ENCODE measurements at regions not wholly inside any gene's neighbourhood (a gene's known extent, or its start where the extent isn't known, plus 50 kb on each side); places are given as distances from the start of the nearest gene placed in this dataset.
"Not testable (repeated sequence)": the region's sequence is repeated elsewhere in the genome, so short reads cannot be mapped to it uniquely, and the experiment has no call there.

- no peak for DNase-seq
Observed at GRCh38 chr2:36235426-36235825, 120.2 kb upstream of the CRIM1 start.

DNA sequence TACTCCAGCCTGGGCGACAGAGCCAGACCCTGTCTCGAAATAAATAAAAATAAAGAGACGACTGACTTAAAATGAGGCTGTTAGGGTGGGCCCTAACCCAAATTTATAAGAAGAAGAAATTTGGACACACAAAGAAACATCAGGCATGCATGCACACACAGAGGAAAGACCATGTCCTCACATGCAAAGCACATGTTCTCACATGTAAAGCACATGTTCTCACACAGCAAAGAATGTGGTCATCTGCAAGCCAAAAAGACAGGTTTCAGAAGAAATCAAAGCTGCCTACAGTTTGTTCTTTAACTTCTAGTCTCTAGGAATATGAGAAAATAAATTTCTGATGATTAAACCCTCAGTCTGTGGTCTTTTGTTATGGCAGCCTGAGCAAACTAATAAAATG lies 132.3 kb upstream of the CRIM1 start:
- no peak for DNase-seq

DNA sequence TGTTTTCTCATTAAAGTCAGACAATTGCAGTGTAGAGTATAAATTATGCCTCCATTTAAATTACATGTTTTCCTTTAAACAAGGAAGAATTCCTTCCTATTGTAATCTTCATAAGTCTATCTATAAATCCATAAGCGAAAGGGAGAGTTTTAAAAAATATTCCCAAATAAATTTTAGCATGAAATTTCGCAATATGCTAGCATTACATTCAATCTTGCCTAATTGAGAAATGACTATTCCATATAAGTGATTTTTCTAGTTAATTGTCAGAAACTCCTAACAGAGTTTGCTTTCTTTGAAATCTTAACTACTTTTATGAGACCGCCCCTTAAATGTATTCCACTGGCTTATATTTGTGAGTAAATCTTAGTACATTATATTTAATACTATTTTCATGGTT lies 133.1 kb upstream of the CRIM1 start:
- no peak for DNase-seq

- DNase-seq: no peak
Observed at GRCh38 chr2:36214691-36215090, 140.9 kb upstream of the CRIM1 start.

DNA sequence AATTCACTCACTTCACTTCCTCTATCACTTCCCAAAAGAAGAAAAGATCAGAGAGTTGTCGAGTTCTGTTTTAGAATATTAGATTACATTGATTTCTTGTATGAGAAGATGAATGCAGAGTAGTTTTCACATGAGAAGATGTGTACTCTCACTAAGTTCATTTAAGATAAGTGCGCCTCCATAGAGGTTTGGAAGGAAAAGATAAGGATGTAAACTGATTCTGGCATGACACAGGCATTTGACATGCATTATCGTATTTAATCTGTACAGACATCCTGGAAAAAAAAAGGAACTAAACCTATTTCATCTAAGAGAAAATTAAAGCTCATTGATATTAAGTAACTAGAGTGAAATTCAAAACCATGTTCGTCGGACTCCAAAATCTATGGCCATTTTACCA lies 152.2 kb upstream of the CRIM1 start:
- no peak for DNase-seq

DNA sequence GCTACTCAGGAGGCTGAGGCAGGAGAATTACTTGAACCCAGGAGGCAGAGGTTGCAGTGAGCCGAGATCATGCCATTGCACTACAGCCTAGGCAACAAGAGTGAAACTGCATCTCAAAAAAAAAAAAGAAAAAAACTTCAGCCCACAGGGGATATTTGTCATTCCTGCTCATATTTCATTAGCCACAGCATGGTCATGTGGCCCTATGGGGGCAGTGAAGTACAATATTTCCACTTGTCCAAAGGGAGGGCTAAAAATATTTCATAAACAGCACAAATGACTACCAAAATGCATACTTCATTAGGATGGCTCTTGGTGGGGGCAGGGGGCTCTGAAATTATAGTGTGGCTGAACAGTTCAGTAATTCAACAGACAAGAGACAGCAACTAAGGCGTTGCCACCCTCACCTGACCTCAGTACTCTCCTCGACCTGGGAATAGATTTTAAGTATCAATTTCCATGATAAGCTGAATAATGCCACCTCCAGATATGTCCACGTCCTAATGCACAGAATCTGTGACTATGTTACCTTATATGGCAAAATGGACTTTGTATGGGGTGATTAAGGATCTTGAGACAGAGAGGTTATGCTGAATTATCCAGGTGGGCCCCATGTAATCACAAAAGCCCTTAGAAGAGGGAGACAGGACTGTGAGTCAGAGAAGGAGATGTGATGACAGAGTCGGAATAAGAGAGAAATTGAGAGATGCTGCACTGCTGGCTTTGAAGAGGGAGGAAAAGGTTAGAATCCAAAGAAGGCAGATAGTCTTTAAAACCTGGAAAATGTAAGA lies 158.2 kb upstream of the CRIM1 start:
- DNase-seq: no peak

GRCh38 chr2:36193680-36194079 lies 161.9 kb upstream of the CRIM1 start:
- DNase-seq: no peak

GRCh38 chr2:36192983-36193382 lies 162.6 kb upstream of the CRIM1 start:
- no peak for DNase-seq

DNA sequence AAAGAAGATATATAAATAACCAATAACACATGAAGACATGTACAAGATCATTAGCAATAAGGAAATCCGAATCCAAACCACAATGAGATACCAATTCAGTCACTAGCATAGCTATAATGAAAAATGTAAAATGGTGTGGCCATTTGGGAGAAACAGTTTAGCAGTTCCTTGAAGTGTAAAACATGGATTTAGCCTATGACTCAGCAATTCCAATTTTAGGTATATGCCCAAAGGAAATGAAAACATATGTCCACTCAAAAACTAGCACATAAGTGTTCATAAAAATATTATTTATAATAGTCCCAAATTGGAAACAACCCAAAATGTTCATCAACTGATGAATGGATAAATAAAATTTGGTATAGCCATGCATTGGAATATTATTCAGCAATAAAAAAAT lies 165.5 kb upstream of the CRIM1 start:
- no peak for DNase-seq

- no peak for DNase-seq
Observed at GRCh38 chr2:36185624-36186023, 170.0 kb upstream of the CRIM1 start.

DNA sequence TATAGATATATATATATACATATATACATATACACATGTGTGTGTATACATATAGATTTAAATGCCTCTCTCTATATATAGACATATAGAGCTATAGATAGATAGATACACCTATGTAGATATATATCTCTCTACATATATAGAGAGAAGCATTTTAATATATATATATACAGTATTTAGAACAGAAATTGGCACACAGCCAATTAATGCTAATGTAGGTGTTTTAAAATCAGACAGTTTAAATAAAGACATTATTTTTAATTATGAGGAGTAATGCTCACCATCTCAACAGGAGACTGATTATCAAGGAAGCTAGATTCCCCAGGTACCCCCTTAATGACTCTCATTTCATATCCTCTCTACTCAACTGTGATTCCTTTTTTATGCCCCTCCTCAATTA lies 170.7 kb upstream of the CRIM1 start:
- no peak for DNase-seq

- not testable (repeated sequence) for DNase-seq
Observed at GRCh38 chr2:36180789-36181482, 174.6 kb upstream of the CRIM1 start.

DNA sequence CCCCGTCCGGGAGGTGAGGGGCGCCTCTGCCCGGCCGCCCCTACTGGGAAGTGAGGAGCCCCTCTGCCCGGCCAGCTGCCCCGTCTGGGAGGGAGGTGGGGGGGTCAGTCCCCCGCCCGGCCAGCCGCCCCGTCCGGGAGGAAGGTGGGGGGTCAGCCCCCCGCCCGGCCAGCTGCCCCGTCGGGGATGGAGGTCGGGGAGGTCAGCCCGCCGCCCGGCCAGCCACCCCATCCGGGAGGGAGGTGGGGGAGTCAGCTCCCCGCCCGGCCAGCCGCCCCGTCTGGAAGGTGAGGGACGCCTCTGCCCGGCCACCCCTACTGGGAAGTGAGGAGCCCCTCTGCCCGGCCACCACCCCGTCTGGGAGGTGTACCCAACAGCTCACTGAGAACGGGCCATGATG lies 175.3 kb upstream of the CRIM1 start:
- not testable (repeated sequence) for DNase-seq

- DNase-seq: not testable (repeated sequence)
Observed at GRCh38 chr2:36179668-36180269, 175.8 kb upstream of the CRIM1 start.

DNA sequence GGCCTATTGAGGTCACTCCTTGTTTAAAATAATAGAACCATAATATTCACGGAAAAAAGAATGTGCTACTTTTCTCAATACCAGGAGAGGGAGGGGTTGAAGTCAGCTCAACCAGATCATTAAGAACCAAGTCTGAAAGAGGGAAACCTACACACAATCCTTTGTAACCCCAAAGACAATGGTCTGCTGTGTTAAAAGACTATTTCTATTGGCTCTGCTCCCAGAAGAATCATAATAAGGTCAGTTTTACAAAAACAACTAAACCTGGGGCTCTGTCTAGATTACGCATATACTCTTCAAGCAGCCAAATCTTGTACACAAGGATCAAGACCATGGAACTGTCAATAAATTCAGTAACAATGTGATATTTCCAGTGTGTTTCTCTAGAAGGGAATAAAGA lies 177.2 kb upstream of the CRIM1 start:
- no peak for DNase-seq

DNA sequence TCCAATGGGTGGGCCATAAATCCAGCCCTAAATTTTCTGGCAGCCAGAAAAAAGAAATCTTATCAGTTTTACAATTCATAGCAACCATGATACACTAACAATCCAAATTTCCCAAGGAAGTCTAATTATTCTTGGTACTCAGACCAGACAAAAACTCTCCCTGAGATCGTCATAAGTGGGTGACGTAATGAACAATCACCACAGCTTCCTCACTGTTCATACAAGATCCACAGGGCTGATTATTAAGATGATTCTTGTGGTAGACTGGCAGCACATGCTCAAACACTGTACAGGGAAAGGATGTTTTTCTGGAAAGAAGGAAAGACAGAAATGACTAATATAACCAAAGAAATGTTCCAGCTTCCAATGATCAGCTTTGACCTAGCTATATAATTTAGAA lies 178.3 kb upstream of the CRIM1 start:
- DNase-seq: no peak

DNA sequence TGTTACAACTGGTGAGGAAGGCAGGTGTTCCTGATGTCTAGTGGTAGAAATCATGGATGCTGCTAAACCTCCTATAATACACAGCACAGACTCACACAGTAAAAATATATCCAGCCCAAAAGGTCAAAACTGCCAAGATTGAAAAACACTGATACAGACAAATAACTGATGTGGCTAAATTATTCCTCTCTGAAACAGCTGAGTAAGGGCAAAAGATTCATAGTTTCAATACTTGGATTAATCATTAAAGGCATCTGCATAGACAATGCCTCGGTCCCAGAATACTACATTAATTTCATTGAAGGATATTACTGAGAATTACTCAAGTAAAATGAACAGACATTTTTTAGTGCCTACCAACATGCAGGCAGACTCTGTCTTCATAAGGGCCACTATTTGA lies 180.7 kb upstream of the CRIM1 start:
- DNase-seq: no peak

DNA sequence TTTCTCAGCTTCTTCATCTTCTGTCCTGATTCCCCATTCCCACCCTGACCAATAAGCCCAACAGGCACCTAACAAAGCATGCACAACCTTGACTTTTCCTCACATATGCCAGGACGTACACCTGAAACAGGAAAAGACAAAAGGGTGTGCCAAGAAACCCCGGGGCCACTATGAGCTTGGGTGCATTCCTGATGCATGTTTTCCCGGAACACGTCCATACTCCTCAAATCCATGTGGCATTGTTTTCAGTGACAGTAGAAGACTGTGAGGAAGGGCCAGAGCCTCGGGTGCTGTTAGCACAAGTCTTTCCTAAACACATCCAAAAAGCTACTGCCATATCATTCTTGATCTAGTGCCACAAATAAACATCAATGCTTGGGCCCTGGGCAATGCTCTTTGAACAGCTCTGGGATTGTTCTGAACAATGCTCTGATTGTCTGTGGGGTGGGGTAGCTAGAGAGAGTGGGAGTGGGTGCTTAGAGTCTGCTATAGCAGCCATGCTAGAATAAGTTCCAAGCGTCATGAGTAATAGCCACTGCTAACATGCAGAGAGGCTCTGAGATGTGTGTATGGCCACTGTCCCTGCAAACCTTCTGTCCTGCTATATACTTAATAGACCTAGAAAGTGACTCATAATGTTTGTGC lies 181.7 kb upstream of the CRIM1 start:
- no peak for DNase-seq

DNA sequence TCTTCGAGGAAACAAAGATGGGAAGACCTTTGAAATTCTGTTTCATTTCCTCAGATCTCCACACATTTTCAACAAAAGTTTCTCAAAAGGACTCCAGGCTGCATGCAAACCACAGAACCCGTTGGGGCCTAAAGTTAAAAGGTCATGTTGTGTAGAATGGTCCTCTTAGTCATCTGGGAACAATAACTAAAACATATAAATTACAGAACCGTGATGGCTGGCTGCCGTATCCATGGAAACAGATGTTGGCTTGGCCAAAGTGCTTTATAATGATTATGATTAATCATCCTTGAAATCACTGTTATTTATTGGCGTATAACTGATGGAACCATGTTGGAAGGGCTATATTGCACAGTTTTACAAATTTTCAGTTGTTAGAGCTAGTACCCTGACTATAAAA lies 182.8 kb upstream of the CRIM1 start:
- no peak for DNase-seq

DNA sequence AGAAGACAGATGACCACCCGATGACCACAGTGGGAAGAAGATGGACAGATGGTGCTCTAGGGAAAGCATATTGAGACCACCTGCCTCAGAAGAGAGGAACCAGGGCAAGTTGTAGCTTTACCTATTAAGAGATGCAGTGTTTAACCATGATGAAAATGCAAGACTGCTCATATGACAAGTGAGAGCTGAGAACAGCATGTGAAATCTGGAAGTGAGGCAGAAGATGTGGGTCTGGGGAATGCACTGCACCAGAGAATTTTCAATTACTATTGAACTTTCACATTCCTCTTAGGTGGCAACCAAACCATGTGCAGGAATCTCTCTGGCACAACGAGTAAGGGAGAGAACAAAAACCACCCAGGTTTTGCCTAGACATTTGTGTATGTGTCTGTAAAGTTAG lies 184.8 kb upstream of the CRIM1 start:
- DNase-seq: no peak

DNA sequence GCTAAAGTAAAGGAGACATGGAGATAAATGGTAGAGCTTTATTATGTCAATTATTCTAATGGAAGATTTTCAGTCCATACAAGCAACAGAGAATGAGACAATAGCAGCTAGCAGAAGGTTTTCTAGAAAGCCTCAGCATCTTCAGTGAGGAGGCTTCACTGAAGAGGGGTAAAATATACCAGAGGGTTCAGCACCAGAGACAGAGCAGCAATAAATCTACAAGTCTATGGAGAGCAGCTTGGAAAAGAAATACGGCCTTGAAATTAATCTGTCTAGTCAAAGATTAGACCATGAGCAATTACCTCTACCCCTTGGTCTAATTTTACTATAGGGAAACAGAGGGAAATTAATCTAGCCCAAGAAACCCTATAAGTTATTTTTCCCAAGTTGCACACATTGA lies 185.7 kb upstream of the CRIM1 start:
- no peak for DNase-seq

DNA sequence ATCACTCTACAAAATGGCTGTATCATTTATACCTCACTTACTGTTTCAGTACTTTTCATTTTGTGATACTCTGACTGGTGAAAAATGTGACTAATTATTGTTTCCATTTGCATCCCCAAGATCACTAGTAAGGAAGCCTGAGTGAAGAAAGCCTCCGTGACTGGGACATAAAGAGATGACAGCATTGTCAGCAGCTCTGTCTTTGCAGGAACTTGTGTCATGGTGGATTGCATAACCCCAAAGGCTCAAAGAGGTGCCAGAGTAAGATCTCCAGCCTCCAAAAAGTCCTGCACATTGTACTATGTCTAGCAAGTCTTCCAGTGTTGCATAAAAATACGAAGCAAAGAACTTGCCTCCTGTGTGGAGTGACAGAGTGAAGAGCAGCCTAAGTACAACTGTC lies 187.5 kb upstream of the CRIM1 start:
- no peak for DNase-seq

DNA sequence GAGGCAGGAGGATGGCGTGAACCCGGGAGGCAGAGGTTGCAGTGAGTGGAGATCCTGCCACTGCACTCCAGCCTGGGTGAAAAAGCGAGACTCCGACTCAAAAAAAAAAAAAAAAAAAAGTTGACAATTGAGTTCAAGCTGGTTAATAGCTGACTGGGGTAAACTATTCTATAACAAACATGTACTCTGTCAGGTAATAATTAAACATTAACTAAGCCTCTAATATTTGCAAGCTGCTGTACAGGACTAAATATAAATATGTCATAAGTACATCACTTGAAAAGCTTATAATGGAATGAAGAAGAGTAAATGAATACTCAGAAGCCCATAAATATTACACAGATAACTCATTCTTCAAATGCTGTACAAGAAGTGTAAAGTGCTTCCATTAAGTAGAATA lies 190.4 kb upstream of the CRIM1 start:
- DNase-seq: no peak

All from T-helper 9 cell (primary cell).